NT2/D1 (cell line): ENCODE measurements at regions not wholly inside any gene's neighbourhood (a gene's known extent, or its start where the extent isn't known, plus 50 kb on each side); places are given as distances from the start of the nearest gene placed in this dataset.

Source experiments
- SUZ12 ChIP-seq: IDR thresholded peaks from 2 replicates; pipeline ENCODE4 v1.6.1; 2011; ENCODE audit not compliant: insufficient read length, insufficient read depth; ENCODE audit errors: extremely low read depth
- YY1 ChIP-seq: IDR thresholded peaks from 2 replicates; pipeline ENCODE4 v1.6.1; 2011; ENCODE audit not compliant: insufficient read length, insufficient read depth
- ZNF274 ChIP-seq: IDR thresholded peaks from 2 replicates; pipeline ENCODE4 v1.6.1; 2011; ENCODE audit warnings: mild to moderate bottlenecking, low read depth, low read length

- TF ChIP-seq YY1 (no peak), ZNF274 (no peak), SUZ12 (no peak)
Observed at GRCh38 chr2:43065871-43066270, 160.5 kb downstream of the ZFP36L2 start.
